ENCODE measurements at regions not wholly inside any gene's neighbourhood (a gene's known extent, or its start where the extent isn't known, plus 50 kb on each side); places are given as distances from the start of the nearest gene placed in this dataset.

- TF ChIP-seq TCF12 (IDR thresholded peaks at IDR 0.05; ENCODE audit: low read depth) (no peak), REST (IDR thresholded peaks at IDR 0.05; ENCODE audit: low read depth) (no peak), RAD21 (IDR thresholded peaks at IDR 0.05; ENCODE audit: low read depth) (no peak), CEBPB (IDR thresholded peaks at IDR 0.05) (no peak), YY1 (IDR thresholded peaks at IDR 0.05; ENCODE audit: low read depth) (no peak), FOXM1 (IDR thresholded peaks at IDR 0.05; ENCODE audit: borderline replicate concordance, low read depth) (no peak), MAX (IDR thresholded peaks at IDR 0.05) (no peak)
Observed at GRCh38 chr7:97346349-97346748, 228.9 kb downstream of the SDHAF3 start.

GRCh38 chr7:97351488-97351887, 234.0 kb downstream of the SDHAF3 start:
- TF ChIP-seq CEBPB (IDR thresholded peaks at IDR 0.05) = no peak

- TF ChIP-seq TAF1 (IDR thresholded peaks at IDR 0.05; ENCODE audit: low read depth) (no peak), RAD21 (IDR thresholded peaks at IDR 0.05; ENCODE audit: low read depth) (no peak), EP300 (IDR thresholded peaks at IDR 0.05; ENCODE audit: borderline replicate concordance) (no peak), TEAD4 (IDR thresholded peaks at IDR 0.05) (no peak), MAX (IDR thresholded peaks at IDR 0.05) (no peak), ZBTB7A (IDR thresholded peaks at IDR 0.05; ENCODE audit: low read depth) (no peak), CREB1 (IDR thresholded peaks at IDR 0.05; ENCODE audit: low read depth) (no peak), FOXM1 (IDR thresholded peaks at IDR 0.05; ENCODE audit: borderline replicate concordance, low read depth) (no peak), EGR1 (IDR thresholded peaks at IDR 0.05) (no peak)
Observed at GRCh38 chr7:97357459-97357858, 240.0 kb downstream of the SDHAF3 start.

- TF ChIP-seq EP300 (IDR thresholded peaks at IDR 0.05; ENCODE audit: borderline replicate concordance) = no peak
- TF ChIP-seq TAF1 (IDR thresholded peaks at IDR 0.05; ENCODE audit: low read depth) = no peak
- no peak for TF ChIP-seq FOXM1 (IDR thresholded peaks at IDR 0.05; ENCODE audit: borderline replicate concordance, low read depth)
- TF ChIP-seq YY1 (IDR thresholded peaks at IDR 0.05; ENCODE audit: low read depth) = no peak
- TF ChIP-seq NFIC (IDR thresholded peaks at IDR 0.05) = no peak
- TF ChIP-seq CEBPB (IDR thresholded peaks at IDR 0.05) = no peak
- no peak for TF ChIP-seq MAX (IDR thresholded peaks at IDR 0.05)
- no peak for TF ChIP-seq REST (IDR thresholded peaks at IDR 0.05; ENCODE audit: low read depth)
- TF ChIP-seq TEAD4 (IDR thresholded peaks at IDR 0.05) = no peak
- no peak for TF ChIP-seq ZBTB7A (IDR thresholded peaks at IDR 0.05; ENCODE audit: low read depth)
- no peak for TF ChIP-seq RAD21 (IDR thresholded peaks at IDR 0.05; ENCODE audit: low read depth)
- TF ChIP-seq USF1 (IDR thresholded peaks at IDR 0.05) = no peak
- TF ChIP-seq TCF12 (IDR thresholded peaks at IDR 0.05; ENCODE audit: low read depth) = no peak
- no peak for TF ChIP-seq EGR1 (IDR thresholded peaks at IDR 0.05)
- TF ChIP-seq CREB1 (IDR thresholded peaks at IDR 0.05; ENCODE audit: low read depth) = no peak
Observed at GRCh38 chr7:97372882-97373281, 255.4 kb downstream of the SDHAF3 start.

- TF ChIP-seq ZBTB7A (IDR thresholded peaks at IDR 0.05; ENCODE audit: low read depth) (no peak), EGR1 (IDR thresholded peaks at IDR 0.05) (no peak), FOXM1 (IDR thresholded peaks at IDR 0.05; ENCODE audit: borderline replicate concordance, low read depth) (no peak), TCF12 (IDR thresholded peaks at IDR 0.05; ENCODE audit: low read depth) (no peak), RAD21 (IDR thresholded peaks at IDR 0.05; ENCODE audit: low read depth) (no peak), USF1 (IDR thresholded peaks at IDR 0.05) (no peak), TEAD4 (IDR thresholded peaks at IDR 0.05) (no peak), YY1 (IDR thresholded peaks at IDR 0.05; ENCODE audit: low read depth) (no peak), CEBPB (IDR thresholded peaks at IDR 0.05) (no peak), CREB1 (IDR thresholded peaks at IDR 0.05; ENCODE audit: low read depth) (no peak), TAF1 (IDR thresholded peaks at IDR 0.05; ENCODE audit: low read depth) (no peak), REST (IDR thresholded peaks at IDR 0.05; ENCODE audit: low read depth) (no peak)
Observed at GRCh38 chr7:97373736-97374135, 256.2 kb downstream of the SDHAF3 start.
